ENCODE measurements at regions not wholly inside any gene's neighbourhood (a gene's known extent, or its start where the extent isn't known, plus 50 kb on each side); places are given as distances from the start of the nearest gene placed in this dataset.

GRCh38 chr12:61713121-61713520, 547.1 kb upstream of the USP15 start:
- Histone ChIP-seq H3K9ac (ENCODE audit: low read depth, low read length) (no peak overlapping the region), H3K9me3 (ENCODE audit: control insufficient read depth, insufficient read depth, low read length) (no peaks in the 10 kb centered on the region), H3K27me3 (ENCODE audit: control insufficient read depth, insufficient read depth, low read length) (no peaks in the 10 kb centered on the region), H3K4me3 (ENCODE audit: low read depth, low read length) (no peak overlapping the region), H3K36me3 (ENCODE audit: control insufficient read depth, insufficient read depth, low read length) (no peaks in the 10 kb centered on the region), H3K4me1 (ENCODE audit: control insufficient read depth, insufficient read depth, low read length) (no peaks in the 10 kb centered on the region; the same call in 1 of the 2 replicates), H3K27ac (ENCODE audit: low read depth, low read length) (no peak overlapping the region)

- H3K4me3 ChIP-seq (ENCODE audit: low read depth, low read length): no peak overlapping the region
- no peak overlapping the region for H3K27ac ChIP-seq (ENCODE audit: low read depth, low read length)
These were observed 542.2 kb upstream of the USP15 start for GRCh38 chr12:61717986-61718385.

GRCh38 chr12:61739925-61740324, 520.3 kb upstream of the USP15 start:
- no peaks in the 10 kb centered on the region for H3K4me1 ChIP-seq (ENCODE audit: control insufficient read depth, insufficient read depth, low read length)
- H3K27ac ChIP-seq (ENCODE audit: low read depth, low read length): no peak overlapping the region
- H3K36me3 ChIP-seq (ENCODE audit: control insufficient read depth, insufficient read depth, low read length): no peaks in the 10 kb centered on the region
- H3K27me3 ChIP-seq (ENCODE audit: control insufficient read depth, insufficient read depth, low read length): no peaks in the 10 kb centered on the region
- H3K4me3 ChIP-seq (ENCODE audit: low read depth, low read length): no peak overlapping the region
- no peak overlapping the region for H3K9ac ChIP-seq (ENCODE audit: low read depth, low read length)
- no peaks in the 10 kb centered on the region for H3K9me3 ChIP-seq (ENCODE audit: control insufficient read depth, insufficient read depth, low read length)

More at GRCh38 chr12:61717986-61718385, 542.2 kb upstream of the USP15 start:
- Histone ChIP-seq H3K9me3 (ENCODE audit: control insufficient read depth, insufficient read depth, low read length) (no peaks in the 10 kb centered on the region), H3K27me3 (ENCODE audit: control insufficient read depth, insufficient read depth, low read length) (no peaks in the 10 kb centered on the region), H3K4me1 (ENCODE audit: control insufficient read depth, insufficient read depth, low read length) (no peaks in the 10 kb centered on the region; the same call in 1 of the 2 replicates), H3K9ac (ENCODE audit: low read depth, low read length) (no peak overlapping the region), H3K36me3 (ENCODE audit: control insufficient read depth, insufficient read depth, low read length) (no peaks in the 10 kb centered on the region)

GRCh38 chr12:61750604-61751003, 509.6 kb upstream of the USP15 start:
- H3K9me3 ChIP-seq (ENCODE audit: control insufficient read depth, insufficient read depth, low read length): no peaks in the 10 kb centered on the region
- no peaks in the 10 kb centered on the region for H3K27me3 ChIP-seq (ENCODE audit: control insufficient read depth, insufficient read depth, low read length)
- no peak overlapping the region for H3K4me3 ChIP-seq (ENCODE audit: low read depth, low read length)
- no peaks in the 10 kb centered on the region for H3K36me3 ChIP-seq (ENCODE audit: control insufficient read depth, insufficient read depth, low read length)
- H3K4me1 ChIP-seq (ENCODE audit: control insufficient read depth, insufficient read depth, low read length): no peaks in the 10 kb centered on the region
- H3K27ac ChIP-seq (ENCODE audit: low read depth, low read length): no peak overlapping the region
- no peak overlapping the region for H3K9ac ChIP-seq (ENCODE audit: low read depth, low read length)

- no peak overlapping the region for H3K27ac ChIP-seq (ENCODE audit: low read depth, low read length)
These were observed 506.0 kb upstream of the USP15 start for GRCh38 chr12:61754214-61754613.

GRCh38 chr12:61757831-61758505, 502.2 kb upstream of the USP15 start:
- peaks cover 8% of the 10 kb centered on the region; the same call in 1 of the 2 replicates for H3K4me1 ChIP-seq (ENCODE audit: control insufficient read depth, insufficient read depth, low read length)
- no peak overlapping the region for H3K27ac ChIP-seq (ENCODE audit: low read depth, low read length)
- H3K27me3 ChIP-seq (ENCODE audit: control insufficient read depth, insufficient read depth, low read length): no peaks in the 10 kb centered on the region
- H3K9me3 ChIP-seq (ENCODE audit: control insufficient read depth, insufficient read depth, low read length): no peaks in the 10 kb centered on the region
- no peak overlapping the region for H3K9ac ChIP-seq (ENCODE audit: low read depth, low read length)
- no peaks in the 10 kb centered on the region for H3K36me3 ChIP-seq (ENCODE audit: control insufficient read depth, insufficient read depth, low read length)
- no peak overlapping the region for H3K4me3 ChIP-seq (ENCODE audit: low read depth, low read length)

More at GRCh38 chr12:61754214-61754613, 506.0 kb upstream of the USP15 start:
- no peak overlapping the region for H3K9ac ChIP-seq (ENCODE audit: low read depth, low read length)
- H3K4me3 ChIP-seq (ENCODE audit: low read depth, low read length): no peak overlapping the region
- no peaks in the 10 kb centered on the region for H3K9me3 ChIP-seq (ENCODE audit: control insufficient read depth, insufficient read depth, low read length)
- no peaks in the 10 kb centered on the region for H3K36me3 ChIP-seq (ENCODE audit: control insufficient read depth, insufficient read depth, low read length)
- no peaks in the 10 kb centered on the region for H3K4me1 ChIP-seq (ENCODE audit: control insufficient read depth, insufficient read depth, low read length)
- H3K27me3 ChIP-seq (ENCODE audit: control insufficient read depth, insufficient read depth, low read length): no peaks in the 10 kb centered on the region

GRCh38 chr12:61758661-61759060, 501.5 kb upstream of the USP15 start:
- H3K4me3 ChIP-seq (ENCODE audit: low read depth, low read length): no peak overlapping the region
- no peaks in the 10 kb centered on the region for H3K27me3 ChIP-seq (ENCODE audit: control insufficient read depth, insufficient read depth, low read length)
- H3K9me3 ChIP-seq (ENCODE audit: control insufficient read depth, insufficient read depth, low read length): no peaks in the 10 kb centered on the region
- no peak overlapping the region for H3K9ac ChIP-seq (ENCODE audit: low read depth, low read length)
- no peaks in the 10 kb centered on the region for H3K36me3 ChIP-seq (ENCODE audit: control insufficient read depth, insufficient read depth, low read length)
- H3K4me1 ChIP-seq (ENCODE audit: control insufficient read depth, insufficient read depth, low read length): peaks cover 8% of the 10 kb centered on the region; the same call in 1 of the 2 replicates
- no peak overlapping the region for H3K27ac ChIP-seq (ENCODE audit: low read depth, low read length)

- H3K27me3 ChIP-seq (ENCODE audit: control insufficient read depth, insufficient read depth, low read length): no peaks in the 10 kb centered on the region
- no peak overlapping the region for H3K4me3 ChIP-seq (ENCODE audit: low read depth, low read length)
- H3K9ac ChIP-seq (ENCODE audit: low read depth, low read length): no peak overlapping the region
- H3K27ac ChIP-seq (ENCODE audit: low read depth, low read length): no peak overlapping the region
- peaks cover 8% of the 10 kb centered on the region for H3K9me3 ChIP-seq (ENCODE audit: control insufficient read depth, insufficient read depth, low read length)
- no peaks in the 10 kb centered on the region for H3K4me1 ChIP-seq (ENCODE audit: control insufficient read depth, insufficient read depth, low read length)
- H3K36me3 ChIP-seq (ENCODE audit: control insufficient read depth, insufficient read depth, low read length): no peaks in the 10 kb centered on the region
These were observed 494.3 kb upstream of the USP15 start for GRCh38 chr12:61765926-61766325.

- Histone ChIP-seq H3K27ac (ENCODE audit: low read depth, low read length) (peak overlapping the region; percentile 74), H3K9ac (ENCODE audit: low read depth, low read length) (no peak overlapping the region), H3K4me1 (ENCODE audit: control insufficient read depth, insufficient read depth, low read length) (peaks cover 58% of the 10 kb centered on the region), H3K9me3 (ENCODE audit: control insufficient read depth, insufficient read depth, low read length) (no peaks in the 10 kb centered on the region), H3K4me3 (ENCODE audit: low read depth, low read length) (0 out of 2 replicates have a peak overlapping the region, but pooled peaks have one; percentile 9), H3K36me3 (ENCODE audit: control insufficient read depth, insufficient read depth, low read length) (no peaks in the 10 kb centered on the region), H3K27me3 (ENCODE audit: control insufficient read depth, insufficient read depth, low read length) (peaks cover 5% of the 10 kb centered on the region; the same call in 1 of the 2 replicates)
These were observed 479.8 kb upstream of the USP15 start for GRCh38 chr12:61780435-61780834.

GRCh38 chr12:61781021-61781581, 479.1 kb upstream of the USP15 start:
- Histone ChIP-seq H3K27me3 (ENCODE audit: control insufficient read depth, insufficient read depth, low read length) (peaks cover 1% of the 10 kb centered on the region; the same call in 1 of the 2 replicates), H3K27ac (ENCODE audit: low read depth, low read length) (peak overlapping the region; percentile 74), H3K36me3 (ENCODE audit: control insufficient read depth, insufficient read depth, low read length) (no peaks in the 10 kb centered on the region), H3K4me3 (ENCODE audit: low read depth, low read length) (0 out of 2 replicates have a peak overlapping the region, but pooled peaks have one; percentile 9), H3K9ac (ENCODE audit: low read depth, low read length) (no peak overlapping the region), H3K4me1 (ENCODE audit: control insufficient read depth, insufficient read depth, low read length) (peaks cover 56% of the 10 kb centered on the region), H3K9me3 (ENCODE audit: control insufficient read depth, insufficient read depth, low read length) (no peaks in the 10 kb centered on the region)

GRCh38 chr12:61796846-61797245, 463.4 kb upstream of the USP15 start:
- H3K4me3 ChIP-seq (ENCODE audit: low read depth, low read length): no peak overlapping the region
- no peaks in the 10 kb centered on the region for H3K9me3 ChIP-seq (ENCODE audit: control insufficient read depth, insufficient read depth, low read length)
- no peak overlapping the region for H3K9ac ChIP-seq (ENCODE audit: low read depth, low read length)
- H3K27ac ChIP-seq (ENCODE audit: low read depth, low read length): no peak overlapping the region
- H3K27me3 ChIP-seq (ENCODE audit: control insufficient read depth, insufficient read depth, low read length): no peaks in the 10 kb centered on the region
- H3K36me3 ChIP-seq (ENCODE audit: control insufficient read depth, insufficient read depth, low read length): no peaks in the 10 kb centered on the region
- H3K4me1 ChIP-seq (ENCODE audit: control insufficient read depth, insufficient read depth, low read length): no peaks in the 10 kb centered on the region
